H1 (cell line): ENCODE measurements at regions not wholly inside any gene's neighbourhood (a gene's known extent, or its start where the extent isn't known, plus 50 kb on each side); places are given as distances from the start of the nearest gene placed in this dataset.

Experiments
- CTCF ChIA-PET: fragments of 300-600 bp; sonication (Branson Sonifier 250); formaldehyde crosslinking; loops from one replicate; lab custom pipeline; 2021; ENCODE audit not compliant: partially characterized antibody; lab: Charles Lee
- POLR2A ChIA-PET: fragments of 300-600 bp; sonication (Branson Sonifier 250); formaldehyde crosslinking; loops from one replicate; lab custom pipeline; 2021; ENCODE audit warnings: inconsistent platforms; ENCODE audit not compliant: partially characterized antibody; lab: Charles Lee
- DNase-seq, 2 experiments: peaks; one replicate each; pipeline versions ENCODE4 v3.0.0 to v3.0.0-alpha.2; 2010 to 2022; ENCODE audit warnings: low spot score in 2 of 2, low read depth in 1 of 2, mixed read lengths in 1 of 2
- FAIRE-seq: peaks from 2 replicates; lab custom pipeline; 2011; peaks lifted over from hg19 to GRCh38; lab: Jason Lieb, UNC
- H2AFZ ChIP-seq: 2 replicates; pipeline ENCODE4 v1.8.1; 2012; ENCODE audit warnings: low read length, inconsistent platforms
- H2AK5ac ChIP-seq: 2 replicates; pipeline ENCODE4 v1.6.1; 2013; ENCODE audit warnings: low read depth, low read length
- H2BK120ac ChIP-seq: replicated peaks from 2 replicates; pipeline ENCODE3; 2013; ENCODE audit warnings: low read depth, low read length, inconsistent platforms
- H2BK12ac ChIP-seq: 2 replicates; pipeline ENCODE4 v1.6.1; 2013; ENCODE audit warnings: low read depth, low read length
- H2BK15ac ChIP-seq: 2 replicates; pipeline ENCODE4 v1.6.1; 2013; ENCODE audit warnings: low read length
- H2BK20ac ChIP-seq: 2 replicates; pipeline ENCODE4 v1.6.1; 2013; ENCODE audit warnings: low read length
- H2BK5ac ChIP-seq: 2 replicates; pipeline ENCODE4 v1.6.1; 2013; ENCODE audit warnings: low read depth, low read length
- H3K14ac ChIP-seq: 2 replicates; pipeline ENCODE4 v1.6.1; 2013; ENCODE audit warnings: inconsistent platforms; ENCODE audit not compliant: insufficient read length
- H3K18ac ChIP-seq: 2 replicates; pipeline ENCODE4 v1.6.1; 2013; ENCODE audit warnings: low read length; ENCODE audit errors: extremely low read depth
- H3K23ac ChIP-seq: 2 replicates; pipeline ENCODE4 v1.6.1; 2013; ENCODE audit warnings: inconsistent platforms; ENCODE audit not compliant: insufficient read length
- H3K23me2 ChIP-seq: 2 replicates; pipeline ENCODE4 v1.6.1; 2013; ENCODE audit warnings: low read depth, low read length
- H3K27ac ChIP-seq: 2 replicates; pipeline ENCODE4 v1.6.1; 2011; ENCODE audit warnings: low read depth, low read length, inconsistent platforms
- H3K27me3 ChIP-seq, 4 experiments: replicated peaks in 1 of 4; 1 replicate in 1 of 4; 2 replicates in 3 of 4; pipeline versions ENCODE4 v1.6.1 to v1.8.1; 2011 to 2013; ENCODE audit warnings: low read length in 3 of 4, mild to moderate bottlenecking in 3 of 4, inconsistent platforms in 2 of 4, mixed read lengths in 2 of 4, moderate library complexity in 1 of 4; ENCODE audit not compliant: control insufficient read depth in 3 of 4, insufficient read depth in 3 of 4; ENCODE audit errors: extremely low read depth in 1 of 4
- H3K36me3 ChIP-seq, 4 experiments: 2 replicates each; pipeline versions ENCODE4 v1.6.1 to v1.8.1; 2011 to 2013; ENCODE audit warnings: mild to moderate bottlenecking in 4 of 4, low read length in 3 of 4, moderate library complexity in 2 of 4, control low read depth in 1 of 4, inconsistent platforms in 1 of 4; ENCODE audit not compliant: insufficient read depth in 4 of 4, control insufficient read depth in 2 of 4
- H3K4ac ChIP-seq: replicated peaks from 2 replicates; pipeline ENCODE3; 2013; ENCODE audit warnings: low read length, low read depth, mixed read lengths, inconsistent platforms; ENCODE audit not compliant: insufficient read length
- H3K4me1 ChIP-seq, 4 experiments: replicated peaks in 1 of 4; 1 replicate in 1 of 4; 2 replicates in 3 of 4; pipeline versions ENCODE4 v1.6.1 to v1.8.1; 2011 to 2013; ENCODE audit warnings: low read length in 3 of 4, inconsistent platforms in 2 of 4, mixed read lengths in 1 of 4; ENCODE audit not compliant: insufficient read depth in 4 of 4, control insufficient read depth in 3 of 4
- H3K4me2 ChIP-seq, 2 experiments: 2 replicates each; pipeline versions ENCODE4 v1.6.1 to v1.8.1; 2011 to 2013; ENCODE audit warnings: low read depth in 2 of 2, low read length in 2 of 2, control low read depth in 1 of 2, inconsistent platforms in 1 of 2, mild to moderate bottlenecking in 1 of 2; ENCODE audit not compliant: insufficient read depth in 1 of 2
- H3K4me3 ChIP-seq, 4 experiments: fragments of 200-600, 300-600 bp in 1 of 4; sonication (generic), shearing (Covaris generic), sonication (Bioruptor Twin) in 1 of 4; 2 replicates each; pipeline versions ENCODE4 v1.5.1 to v1.8.1; 2011 to 2016; ENCODE audit warnings: low read length in 4 of 4, low read depth in 3 of 4, control low read depth in 2 of 4, inconsistent platforms in 2 of 4, mild to moderate bottlenecking in 2 of 4, mixed read lengths in 1 of 4, moderate library complexity in 1 of 4; ENCODE audit not compliant: insufficient read depth in 2 of 4; ENCODE audit errors: extremely low read depth in 1 of 4
- H3K56ac ChIP-seq: replicated peaks from 2 replicates; pipeline ENCODE3; 2013; ENCODE audit warnings: low read depth, mild to moderate bottlenecking, mixed read lengths, low read length, inconsistent platforms; ENCODE audit not compliant: insufficient read length
- H3K79me1 ChIP-seq: 2 replicates; pipeline ENCODE4 v1.6.1; 2013; ENCODE audit warnings: low read depth, low read length, control low read depth
- H3K79me2 ChIP-seq, 2 experiments: 2 replicates each; pipeline versions ENCODE4 v1.6.1 to v1.8.1; 2012 to 2013; ENCODE audit warnings: low read length in 2 of 2, mild to moderate bottlenecking in 2 of 2, inconsistent platforms in 1 of 2; ENCODE audit not compliant: insufficient read depth in 2 of 2, control insufficient read depth in 1 of 2
- H3K9ac ChIP-seq, 4 experiments: replicated peaks in 1 of 4; 1 replicate in 1 of 4; 2 replicates in 3 of 4; pipeline versions ENCODE4 v1.6.1 to v1.8.1; 2011 to 2013; ENCODE audit warnings: low read depth in 3 of 4, low read length in 3 of 4, control low read depth in 2 of 4, mild to moderate bottlenecking in 2 of 4, moderate library complexity in 2 of 4, inconsistent platforms in 1 of 4; ENCODE audit errors: extremely low read depth in 1 of 4
- H3K9me3 ChIP-seq, 2 experiments: 2 replicates each; pipeline versions ENCODE4 v1.6.1 to v1.8.1; 2012 to 2013; ENCODE audit warnings: mild to moderate bottlenecking in 2 of 2, moderate library complexity in 2 of 2, control low read depth in 1 of 2, inconsistent platforms in 1 of 2, low read depth in 1 of 2, low read length in 1 of 2, mixed read lengths in 1 of 2; ENCODE audit not compliant: insufficient read depth in 2 of 2
- H4K20me1 ChIP-seq, 2 experiments: replicated peaks in 1 of 2; 2 replicates each; pipeline versions ENCODE3 to v1.8.1; 2011 to 2013; ENCODE audit warnings: inconsistent platforms in 2 of 2, low read length in 2 of 2, mild to moderate bottlenecking in 1 of 2; ENCODE audit not compliant: insufficient read depth in 2 of 2, control insufficient read depth in 1 of 2
- H4K5ac ChIP-seq: 2 replicates; pipeline ENCODE4 v1.6.1; 2013; ENCODE audit warnings: low read length, low read depth, mixed read lengths, inconsistent platforms; ENCODE audit not compliant: insufficient read length
- H4K8ac ChIP-seq: 2 replicates; pipeline ENCODE4 v1.8.0; 2013; ENCODE audit warnings: mild to moderate bottlenecking, moderate library complexity, low read length, inconsistent platforms; ENCODE audit not compliant: insufficient read depth; ENCODE audit errors: extremely low read depth
- H4K91ac ChIP-seq: replicated peaks from 2 replicates; pipeline ENCODE3; 2013; ENCODE audit warnings: low read length, mixed read lengths, inconsistent platforms; ENCODE audit not compliant: insufficient read length
- CBX8 ChIP-seq: fragments of 300-800, 300-1000 bp; sonication (generic); IDR thresholded peaks from 2 replicates; pipeline ENCODE4 v1.7.1; 2016; ENCODE audit warnings: low read depth, low read length, borderline replicate concordance
- WGBS, 2 experiments: shearing (Covaris generic) in 1 of 2; methylation state at CpG; one replicate each; pipeline versions ENCODE4 v1.1.6 to v1.1.7; 2013 to 2015; ENCODE audit warnings: low lambda C conversion rate in 2 of 2, mixed read lengths in 2 of 2, inconsistent platforms in 1 of 2, low coverage in 1 of 2, missing lambda C conversion rate in 1 of 2; ENCODE audit not compliant: insufficient replicate concordance in 2 of 2, insufficient coverage in 1 of 2, insufficient read length in 1 of 2; ENCODE audit errors: extremely low coverage in 1 of 2, missing lambda C conversion rate in 1 of 2; 5-methylcytosine and 5-hydroxymethylcytosine counted together

- TF ChIP-seq CBX8, result no peak
- Histone ChIP-seq H2BK5ac (no peak overlapping the region), H3K4me3 (no peak overlapping the region), H3K27me3 (no peaks in the 10 kb centered on the region), H3K56ac (no peak overlapping the region), H3K14ac (no peak overlapping the region), H3K9ac (no peak overlapping the region), H3K23ac (no peak overlapping the region), H3K27ac (no peak overlapping the region), H3K4me1 (no peaks in the 10 kb centered on the region), H3K36me3 (no peaks in the 10 kb centered on the region), H4K5ac (no peak overlapping the region), H4K8ac (no peak overlapping the region), H2BK15ac (no peak overlapping the region), H3K4ac (no peak overlapping the region), H3K9me3 (no peaks in the 10 kb centered on the region; a peak in 1 of 4 replicates), H3K18ac (no peak overlapping the region), H2BK12ac (no peak overlapping the region), H2BK20ac (no peak overlapping the region), H3K79me2 (no peaks in the 10 kb centered on the region), H3K79me1 (no peaks in the 10 kb centered on the region), H3K23me2 (no peaks in the 10 kb centered on the region), H3K4me2 (no peak overlapping the region), H4K91ac (no peak overlapping the region), H2AK5ac (no peak overlapping the region), H2BK120ac (no peak overlapping the region), H4K20me1 (no peaks in the 10 kb centered on the region), H2AFZ (no peak overlapping the region)
- 88% methylated on average over 1 of the region's 1 CpG; no CpG with 5 or more reads in 1 of the 2 experiments for WGBS, 2 experiments
- ChIA-PET POLR2A (no interaction called here), CTCF (interaction anchor here (0.6 to 1.0 kb wide), 3 partner anchors 9 to 497 kb away, joined by 3 to 4 read pairs (median 3); no protein-coding TSS in a partner anchor)
- DNase-seq, result no peak
- FAIRE-seq, result no peak
Measured at GRCh38 chr5:166637295-166637694, 1654.2 kb upstream of the WWC1 start.
